ENCODE measurements at regions not wholly inside any gene's neighbourhood (a gene's known extent, or its start where the extent isn't known, plus 50 kb on each side); places are given as distances from the start of the nearest gene placed in this dataset.

DNA sequence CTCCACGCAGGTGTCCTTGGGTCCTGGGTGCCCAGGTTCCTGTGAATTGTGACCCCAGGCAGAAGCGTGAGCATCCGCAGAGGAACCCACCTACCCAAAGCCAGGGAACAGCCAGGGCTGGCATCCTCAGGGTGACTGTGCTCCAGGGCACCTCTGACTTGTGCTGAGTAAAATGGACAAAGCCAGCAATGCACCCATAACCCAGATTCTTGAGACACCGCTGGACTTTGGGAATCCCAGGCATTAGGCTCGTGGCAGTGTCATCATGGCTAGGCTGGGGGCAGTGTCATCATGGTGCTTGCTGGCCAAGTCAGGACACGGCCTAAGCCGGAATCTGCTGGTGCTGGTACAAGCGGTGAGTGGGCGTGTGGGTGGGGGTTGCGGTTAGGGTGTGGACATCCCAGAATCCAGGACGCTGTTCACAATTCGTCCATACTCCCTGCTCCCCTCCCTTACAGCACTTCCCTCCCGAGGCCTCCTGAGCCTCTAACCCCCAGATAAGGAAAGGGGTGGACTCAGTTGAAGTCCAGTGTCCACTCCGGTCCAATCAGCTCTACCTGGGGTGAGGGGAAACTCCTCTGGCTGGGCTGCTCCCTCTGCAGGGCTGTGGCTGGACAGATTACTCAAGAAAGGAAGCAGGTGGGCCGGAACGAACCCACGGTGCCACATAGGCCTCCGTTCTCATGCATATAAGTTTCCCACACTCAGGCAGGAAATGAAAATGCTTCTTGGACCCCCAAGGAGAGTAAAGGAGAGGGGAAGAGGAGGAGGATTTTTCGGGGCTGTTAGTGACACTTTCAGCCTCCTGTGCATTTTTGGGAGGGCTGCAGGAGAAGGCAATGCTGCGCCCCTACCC lies 138.9 kb downstream of the SEC14L1 start:
- Histone ChIP-seq H3K4me3 (replicated peaks; ENCODE audit: low read depth, low read length) (no peak overlapping the region), H3K27me3 (replicated peaks; ENCODE audit: control insufficient read depth, insufficient read depth, low read length) (no peaks in the 10 kb centered on the region), H3K36me3 (ENCODE audit: control insufficient read depth, insufficient read depth, low read length) (no peaks in the 10 kb centered on the region; the same call in 1 of the 2 replicates)
- no peak for DNase-seq (ENCODE audit: extremely low read depth, insufficient read length)
- TF ChIP-seq, protein P1, sequence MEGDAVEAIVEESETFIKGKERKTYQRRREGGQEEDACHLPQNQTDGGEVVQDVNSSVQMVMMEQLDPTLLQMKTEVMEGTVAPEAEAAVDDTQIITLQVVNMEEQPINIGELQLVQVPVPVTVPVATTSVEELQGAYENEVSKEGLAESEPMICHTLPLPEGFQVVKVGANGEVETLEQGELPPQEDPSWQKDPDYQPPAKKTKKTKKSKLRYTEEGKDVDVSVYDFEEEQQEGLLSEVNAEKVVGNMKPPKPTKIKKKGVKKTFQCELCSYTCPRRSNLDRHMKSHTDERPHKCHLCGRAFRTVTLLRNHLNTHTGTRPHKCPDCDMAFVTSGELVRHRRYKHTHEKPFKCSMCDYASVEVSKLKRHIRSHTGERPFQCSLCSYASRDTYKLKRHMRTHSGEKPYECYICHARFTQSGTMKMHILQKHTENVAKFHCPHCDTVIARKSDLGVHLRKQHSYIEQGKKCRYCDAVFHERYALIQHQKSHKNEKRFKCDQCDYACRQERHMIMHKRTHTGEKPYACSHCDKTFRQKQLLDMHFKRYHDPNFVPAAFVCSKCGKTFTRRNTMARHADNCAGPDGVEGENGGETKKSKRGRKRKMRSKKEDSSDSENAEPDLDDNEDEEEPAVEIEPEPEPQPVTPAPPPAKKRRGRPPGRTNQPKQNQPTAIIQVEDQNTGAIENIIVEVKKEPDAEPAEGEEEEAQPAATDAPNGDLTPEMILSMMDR (IDR thresholded peaks at IDR 0.05; ENCODE audit: insufficient read depth, low read length, poor library complexity, severe bottlenecking) = no peak

- DNase-seq (ENCODE audit: extremely low read depth, insufficient read length) = no peak
- no peaks in the 10 kb centered on the region; the same call in 1 of the 2 replicates for H3K36me3 ChIP-seq (ENCODE audit: control insufficient read depth, insufficient read depth, low read length)
- H3K4me3 ChIP-seq (replicated peaks; ENCODE audit: low read depth, low read length) = peak overlapping the region; percentile 32
- H3K27me3 ChIP-seq (replicated peaks; ENCODE audit: control insufficient read depth, insufficient read depth, low read length) = no peaks in the 10 kb centered on the region
- TF ChIP-seq, protein P1 (IDR thresholded peaks at IDR 0.05; ENCODE audit: insufficient read depth, low read length, poor library complexity, severe bottlenecking) = no peak
These were observed 139.7 kb downstream of the SEC14L1 start for GRCh38 chr17:77280304-77281121.

- Histone ChIP-seq H3K4me3 (replicated peaks; ENCODE audit: low read depth, low read length) (peak overlapping the region; percentile 84), H3K27me3 (replicated peaks; ENCODE audit: control insufficient read depth, insufficient read depth, low read length) (no peaks in the 10 kb centered on the region), H3K36me3 (ENCODE audit: control insufficient read depth, insufficient read depth, low read length) (no peaks in the 10 kb centered on the region; the same call in 1 of the 2 replicates)
- peak; percentile 70 for DNase-seq (ENCODE audit: extremely low read depth, insufficient read length)
- TF ChIP-seq, protein P1 (IDR thresholded peaks at IDR 0.05; ENCODE audit: insufficient read depth, low read length, poor library complexity, severe bottlenecking) = no peak
These were observed 140.5 kb downstream of the SEC14L1 start for GRCh38 chr17:77281122-77281903.

DNA sequence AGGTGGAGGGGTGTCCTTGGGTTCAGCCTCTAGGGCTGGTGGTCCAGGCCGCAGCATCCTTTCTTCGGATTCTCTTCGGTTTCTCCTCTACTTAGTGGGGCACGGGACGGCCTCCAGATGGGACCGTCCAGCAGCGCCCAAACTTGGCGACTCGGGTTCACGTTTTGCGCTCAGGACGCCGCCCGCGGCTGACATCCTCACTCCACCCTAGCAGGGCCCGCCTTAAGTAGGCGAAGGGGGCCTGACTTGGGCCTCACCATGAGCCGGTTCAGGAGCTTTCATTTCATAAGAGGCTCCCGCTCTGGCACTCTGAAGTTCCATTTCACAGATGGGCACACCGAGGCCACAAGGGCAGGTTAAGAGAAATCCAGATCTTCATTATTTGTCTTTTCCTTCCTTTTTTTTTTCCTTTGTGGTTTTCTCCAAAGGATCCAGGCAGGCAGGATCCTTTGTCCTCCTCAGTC lies 141.2 kb downstream of the SEC14L1 start:
- TF ChIP-seq, protein P1 (IDR thresholded peaks at IDR 0.05; ENCODE audit: insufficient read depth, low read length, poor library complexity, severe bottlenecking) = no peak
- Histone ChIP-seq H3K36me3 (ENCODE audit: control insufficient read depth, insufficient read depth, low read length) (no peaks in the 10 kb centered on the region; the same call in 1 of the 2 replicates), H3K27me3 (replicated peaks; ENCODE audit: control insufficient read depth, insufficient read depth, low read length) (no peaks in the 10 kb centered on the region), H3K4me3 (replicated peaks; ENCODE audit: low read depth, low read length) (peak overlapping the region; percentile 84)
- DNase-seq (ENCODE audit: extremely low read depth, insufficient read length) = no peak

Measured in GM06990 (cell line).